H1 (cell line): ENCODE measurements at regions not wholly inside any gene's neighbourhood (a gene's known extent, or its start where the extent isn't known, plus 50 kb on each side); places are given as distances from the start of the nearest gene placed in this dataset.

Experiments
- CTCF ChIA-PET: fragments of 300-600 bp; sonication (Branson Sonifier 250); formaldehyde crosslinking; loops from one replicate; lab custom pipeline; 2021; ENCODE audit not compliant: partially characterized antibody; lab: Charles Lee
- POLR2A ChIA-PET: fragments of 300-600 bp; sonication (Branson Sonifier 250); formaldehyde crosslinking; loops from one replicate; lab custom pipeline; 2021; ENCODE audit warnings: inconsistent platforms; ENCODE audit not compliant: partially characterized antibody; lab: Charles Lee
- DNase-seq, 2 experiments: peaks; one replicate each; pipeline versions ENCODE4 v3.0.0 to v3.0.0-alpha.2; 2010 to 2022; ENCODE audit warnings: low spot score in 2 of 2, low read depth in 1 of 2, mixed read lengths in 1 of 2
- FAIRE-seq: peaks from 2 replicates; lab custom pipeline; 2011; peaks lifted over from hg19 to GRCh38; lab: Jason Lieb, UNC
- H2AFZ ChIP-seq: 2 replicates; pipeline ENCODE4 v1.8.1; 2012; ENCODE audit warnings: low read length, inconsistent platforms
- H2AK5ac ChIP-seq: 2 replicates; pipeline ENCODE4 v1.6.1; 2013; ENCODE audit warnings: low read depth, low read length
- H2BK120ac ChIP-seq: replicated peaks from 2 replicates; pipeline ENCODE3; 2013; ENCODE audit warnings: low read depth, low read length, inconsistent platforms
- H2BK12ac ChIP-seq: 2 replicates; pipeline ENCODE4 v1.6.1; 2013; ENCODE audit warnings: low read depth, low read length
- H2BK15ac ChIP-seq: 2 replicates; pipeline ENCODE4 v1.6.1; 2013; ENCODE audit warnings: low read length
- H2BK20ac ChIP-seq: 2 replicates; pipeline ENCODE4 v1.6.1; 2013; ENCODE audit warnings: low read length
- H2BK5ac ChIP-seq: 2 replicates; pipeline ENCODE4 v1.6.1; 2013; ENCODE audit warnings: low read depth, low read length
- H3K14ac ChIP-seq: 2 replicates; pipeline ENCODE4 v1.6.1; 2013; ENCODE audit warnings: inconsistent platforms; ENCODE audit not compliant: insufficient read length
- H3K18ac ChIP-seq: 2 replicates; pipeline ENCODE4 v1.6.1; 2013; ENCODE audit warnings: low read length; ENCODE audit errors: extremely low read depth
- H3K23ac ChIP-seq: 2 replicates; pipeline ENCODE4 v1.6.1; 2013; ENCODE audit warnings: inconsistent platforms; ENCODE audit not compliant: insufficient read length
- H3K23me2 ChIP-seq: 2 replicates; pipeline ENCODE4 v1.6.1; 2013; ENCODE audit warnings: low read depth, low read length
- H3K27ac ChIP-seq: 2 replicates; pipeline ENCODE4 v1.6.1; 2011; ENCODE audit warnings: low read depth, low read length, inconsistent platforms
- H3K27me3 ChIP-seq, 4 experiments: replicated peaks in 1 of 4; 1 replicate in 1 of 4; 2 replicates in 3 of 4; pipeline versions ENCODE4 v1.6.1 to v1.8.1; 2011 to 2013; ENCODE audit warnings: low read length in 3 of 4, mild to moderate bottlenecking in 3 of 4, inconsistent platforms in 2 of 4, mixed read lengths in 2 of 4, moderate library complexity in 1 of 4; ENCODE audit not compliant: control insufficient read depth in 3 of 4, insufficient read depth in 3 of 4; ENCODE audit errors: extremely low read depth in 1 of 4
- H3K36me3 ChIP-seq, 4 experiments: 2 replicates each; pipeline versions ENCODE4 v1.6.1 to v1.8.1; 2011 to 2013; ENCODE audit warnings: mild to moderate bottlenecking in 4 of 4, low read length in 3 of 4, moderate library complexity in 2 of 4, control low read depth in 1 of 4, inconsistent platforms in 1 of 4; ENCODE audit not compliant: insufficient read depth in 4 of 4, control insufficient read depth in 2 of 4
- H3K4ac ChIP-seq: replicated peaks from 2 replicates; pipeline ENCODE3; 2013; ENCODE audit warnings: low read length, low read depth, mixed read lengths, inconsistent platforms; ENCODE audit not compliant: insufficient read length
- H3K4me1 ChIP-seq, 4 experiments: replicated peaks in 1 of 4; 1 replicate in 1 of 4; 2 replicates in 3 of 4; pipeline versions ENCODE4 v1.6.1 to v1.8.1; 2011 to 2013; ENCODE audit warnings: low read length in 3 of 4, inconsistent platforms in 2 of 4, mixed read lengths in 1 of 4; ENCODE audit not compliant: insufficient read depth in 4 of 4, control insufficient read depth in 3 of 4
- H3K4me2 ChIP-seq, 2 experiments: 2 replicates each; pipeline versions ENCODE4 v1.6.1 to v1.8.1; 2011 to 2013; ENCODE audit warnings: low read depth in 2 of 2, low read length in 2 of 2, control low read depth in 1 of 2, inconsistent platforms in 1 of 2, mild to moderate bottlenecking in 1 of 2; ENCODE audit not compliant: insufficient read depth in 1 of 2
- H3K4me3 ChIP-seq, 4 experiments: fragments of 200-600, 300-600 bp in 1 of 4; sonication (generic), shearing (Covaris generic), sonication (Bioruptor Twin) in 1 of 4; 2 replicates each; pipeline versions ENCODE4 v1.5.1 to v1.8.1; 2011 to 2016; ENCODE audit warnings: low read length in 4 of 4, low read depth in 3 of 4, control low read depth in 2 of 4, inconsistent platforms in 2 of 4, mild to moderate bottlenecking in 2 of 4, mixed read lengths in 1 of 4, moderate library complexity in 1 of 4; ENCODE audit not compliant: insufficient read depth in 2 of 4; ENCODE audit errors: extremely low read depth in 1 of 4
- H3K56ac ChIP-seq: replicated peaks from 2 replicates; pipeline ENCODE3; 2013; ENCODE audit warnings: low read depth, mild to moderate bottlenecking, mixed read lengths, low read length, inconsistent platforms; ENCODE audit not compliant: insufficient read length
- H3K79me1 ChIP-seq: 2 replicates; pipeline ENCODE4 v1.6.1; 2013; ENCODE audit warnings: low read depth, low read length, control low read depth
- H3K79me2 ChIP-seq, 2 experiments: 2 replicates each; pipeline versions ENCODE4 v1.6.1 to v1.8.1; 2012 to 2013; ENCODE audit warnings: low read length in 2 of 2, mild to moderate bottlenecking in 2 of 2, inconsistent platforms in 1 of 2; ENCODE audit not compliant: insufficient read depth in 2 of 2, control insufficient read depth in 1 of 2
- H3K9ac ChIP-seq, 4 experiments: replicated peaks in 1 of 4; 1 replicate in 1 of 4; 2 replicates in 3 of 4; pipeline versions ENCODE4 v1.6.1 to v1.8.1; 2011 to 2013; ENCODE audit warnings: low read depth in 3 of 4, low read length in 3 of 4, control low read depth in 2 of 4, mild to moderate bottlenecking in 2 of 4, moderate library complexity in 2 of 4, inconsistent platforms in 1 of 4; ENCODE audit errors: extremely low read depth in 1 of 4
- H3K9me3 ChIP-seq, 2 experiments: 2 replicates each; pipeline versions ENCODE4 v1.6.1 to v1.8.1; 2012 to 2013; ENCODE audit warnings: mild to moderate bottlenecking in 2 of 2, moderate library complexity in 2 of 2, control low read depth in 1 of 2, inconsistent platforms in 1 of 2, low read depth in 1 of 2, low read length in 1 of 2, mixed read lengths in 1 of 2; ENCODE audit not compliant: insufficient read depth in 2 of 2
- H4K20me1 ChIP-seq, 2 experiments: replicated peaks in 1 of 2; 2 replicates each; pipeline versions ENCODE3 to v1.8.1; 2011 to 2013; ENCODE audit warnings: inconsistent platforms in 2 of 2, low read length in 2 of 2, mild to moderate bottlenecking in 1 of 2; ENCODE audit not compliant: insufficient read depth in 2 of 2, control insufficient read depth in 1 of 2
- H4K5ac ChIP-seq: 2 replicates; pipeline ENCODE4 v1.6.1; 2013; ENCODE audit warnings: low read length, low read depth, mixed read lengths, inconsistent platforms; ENCODE audit not compliant: insufficient read length
- H4K8ac ChIP-seq: 2 replicates; pipeline ENCODE4 v1.8.0; 2013; ENCODE audit warnings: mild to moderate bottlenecking, moderate library complexity, low read length, inconsistent platforms; ENCODE audit not compliant: insufficient read depth; ENCODE audit errors: extremely low read depth
- H4K91ac ChIP-seq: replicated peaks from 2 replicates; pipeline ENCODE3; 2013; ENCODE audit warnings: low read length, mixed read lengths, inconsistent platforms; ENCODE audit not compliant: insufficient read length
- BACH1 ChIP-seq: IDR thresholded peaks from 2 replicates; pipeline ENCODE4 v1.6.1; 2012; ENCODE audit warnings: low read length, improper control_type of control experiment
- CHD2 ChIP-seq: IDR thresholded peaks from 2 replicates; pipeline ENCODE4 v1.6.1; 2012; ENCODE audit warnings: low read length, improper control_type of control experiment
- CTBP2 ChIP-seq: IDR thresholded peaks from 2 replicates; pipeline ENCODE4 v1.7.0; 2011; ENCODE audit warnings: borderline replicate concordance, mild to moderate bottlenecking, moderate library complexity, mixed read lengths, low read length; ENCODE audit not compliant: insufficient read depth, insufficient read length
- EP300 ChIP-seq, 2 experiments: IDR thresholded peaks; 1 replicate in 1 of 2; 2 replicates in 1 of 2; pipeline ENCODE4 v1.6.1; 2011 to 2012; ENCODE audit warnings: low read depth in 2 of 2, low read length in 2 of 2, mild to moderate bottlenecking in 2 of 2, borderline replicate concordance in 1 of 2, inconsistent platforms in 1 of 2, moderate library complexity in 1 of 2
- EZH2 ChIP-seq: fragments of 200-600 bp; sonication (generic); IDR thresholded peaks from 2 replicates; pipeline ENCODE4 v1.7.1; 2012; ENCODE audit warnings: low read depth, mild to moderate bottlenecking, moderate library complexity, low read length, inconsistent platforms; ENCODE audit not compliant: severe bottlenecking
- JUN ChIP-seq: IDR thresholded peaks from 2 replicates; pipeline ENCODE4 v1.6.1; 2011; ENCODE audit warnings: low read depth, mild to moderate bottlenecking, improper control_type of control experiment, low read length
- MAFK ChIP-seq: IDR thresholded peaks from 2 replicates; pipeline ENCODE4 v1.6.1; 2012; ENCODE audit warnings: low read depth, mild to moderate bottlenecking, improper control_type of control experiment, low read length
- RNF2 ChIP-seq: fragments of 200-900, 300-1000 bp; sonication (generic); IDR thresholded peaks from 2 replicates; pipeline ENCODE4 v1.7.1; 2016; ENCODE audit warnings: borderline replicate concordance, low read depth, mild to moderate bottlenecking, antibody characterized with exemption, low read length; ENCODE audit not compliant: poor library complexity, severe bottlenecking; ENCODE audit errors: missing control alignments
- SAP30 ChIP-seq: fragments of 300-600 bp; sonication (generic); IDR thresholded peaks from 2 replicates; pipeline ENCODE4 v1.7.1; 2012; ENCODE audit warnings: low read length, moderate library complexity, mild to moderate bottlenecking, inconsistent platforms; ENCODE audit not compliant: insufficient read depth, insufficient replicate concordance
- TAF7 ChIP-seq: optimal IDR thresholded peaks from 2 replicates; pipeline ENCODE3; 2011; ENCODE audit warnings: low read depth, mild to moderate bottlenecking, inconsistent platforms, low read length, moderate library complexity, borderline replicate concordance
- ZNF274 ChIP-seq: IDR thresholded peaks from 2 replicates; pipeline ENCODE4 v1.7.0; 2012; ENCODE audit warnings: low read length, borderline replicate concordance; ENCODE audit errors: extremely low read depth
- WGBS, 2 experiments: shearing (Covaris generic) in 1 of 2; methylation state at CpG; one replicate each; pipeline versions ENCODE4 v1.1.6 to v1.1.7; 2013 to 2015; ENCODE audit warnings: low lambda C conversion rate in 2 of 2, mixed read lengths in 2 of 2, inconsistent platforms in 1 of 2, low coverage in 1 of 2, missing lambda C conversion rate in 1 of 2; ENCODE audit not compliant: insufficient replicate concordance in 2 of 2, insufficient coverage in 1 of 2, insufficient read length in 1 of 2; ENCODE audit errors: extremely low coverage in 1 of 2, missing lambda C conversion rate in 1 of 2; 5-methylcytosine and 5-hydroxymethylcytosine counted together
- TF ChIP-seq, protein P1 (sequence below): IDR thresholded peaks from 2 replicates; pipeline ENCODE4 v1.6.1; 2012; ENCODE audit warnings: low read length, inconsistent platforms

DNA sequence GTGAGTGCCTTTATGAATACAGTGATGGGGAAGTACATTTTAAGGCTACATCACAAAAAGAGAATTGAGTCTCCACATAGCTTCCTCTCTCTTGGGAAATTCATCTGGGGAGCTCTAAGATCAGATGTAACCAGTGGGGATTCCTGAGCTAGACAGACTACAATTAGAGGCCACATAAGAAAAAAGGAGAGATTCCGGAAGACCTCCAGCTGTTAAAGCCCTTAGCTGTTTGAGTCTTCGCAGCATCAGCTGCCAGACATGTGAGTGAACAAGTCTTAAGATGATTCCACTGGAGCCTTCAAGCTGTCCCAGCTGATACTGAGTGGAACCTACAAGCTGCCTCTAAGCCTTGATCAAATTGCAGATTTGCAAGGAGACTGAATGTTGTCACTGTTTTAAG is 448.5 kb downstream of the NXPH1 start:
- CTCF ChIA-PET = no interaction called here
- no peak overlapping the region for H3K18ac ChIP-seq
- no peak overlapping the region for H2BK5ac ChIP-seq
- POLR2A ChIA-PET = no interaction called here
- no peaks in the 10 kb centered on the region for H4K20me1 ChIP-seq
- H2BK20ac ChIP-seq = no peak overlapping the region
- H2AK5ac ChIP-seq = no peak overlapping the region
- H3K9ac ChIP-seq = no peak overlapping the region
- 78% methylated on average over 2 of the region's 2 CpGs; no CpG with 5 or more reads in 1 of the 2 experiments for WGBS, 2 experiments
- no peaks in the 10 kb centered on the region for H3K4me1 ChIP-seq
- H3K79me2 ChIP-seq = no peaks in the 10 kb centered on the region
- FAIRE-seq = no peak
- no peak overlapping the region for H3K4ac ChIP-seq
- H3K27me3 ChIP-seq = no peaks in the 10 kb centered on the region
- H3K79me1 ChIP-seq = no peaks in the 10 kb centered on the region
- H3K4me3 ChIP-seq = no peak overlapping the region
- no peak overlapping the region for H4K91ac ChIP-seq
- DNase-seq = no peak
- H3K23ac ChIP-seq = no peak overlapping the region
- no peak overlapping the region for H3K4me2 ChIP-seq
- no peak overlapping the region for H3K27ac ChIP-seq
- no peak overlapping the region for H3K56ac ChIP-seq
- no peak overlapping the region for H4K5ac ChIP-seq
- H4K8ac ChIP-seq = no peak overlapping the region
- no peak overlapping the region for H2BK15ac ChIP-seq
- H2BK12ac ChIP-seq = no peak overlapping the region
- no peak overlapping the region for H2BK120ac ChIP-seq
- H3K9me3 ChIP-seq = no peaks in the 10 kb centered on the region
- H3K14ac ChIP-seq = no peak overlapping the region
- no peaks in the 10 kb centered on the region for H3K23me2 ChIP-seq
- H2AFZ ChIP-seq = 0 out of 2 replicates have a peak overlapping the region, but pooled peaks have one; percentile 40
- H3K36me3 ChIP-seq = no peaks in the 10 kb centered on the region
- TF ChIP-seq CHD2 = no peak
- TF ChIP-seq RNF2 = no peak
- no peak for TF ChIP-seq MAFK
- no peak for TF ChIP-seq ZNF274
- TF ChIP-seq BACH1 = no peak
- TF ChIP-seq, protein P1, sequence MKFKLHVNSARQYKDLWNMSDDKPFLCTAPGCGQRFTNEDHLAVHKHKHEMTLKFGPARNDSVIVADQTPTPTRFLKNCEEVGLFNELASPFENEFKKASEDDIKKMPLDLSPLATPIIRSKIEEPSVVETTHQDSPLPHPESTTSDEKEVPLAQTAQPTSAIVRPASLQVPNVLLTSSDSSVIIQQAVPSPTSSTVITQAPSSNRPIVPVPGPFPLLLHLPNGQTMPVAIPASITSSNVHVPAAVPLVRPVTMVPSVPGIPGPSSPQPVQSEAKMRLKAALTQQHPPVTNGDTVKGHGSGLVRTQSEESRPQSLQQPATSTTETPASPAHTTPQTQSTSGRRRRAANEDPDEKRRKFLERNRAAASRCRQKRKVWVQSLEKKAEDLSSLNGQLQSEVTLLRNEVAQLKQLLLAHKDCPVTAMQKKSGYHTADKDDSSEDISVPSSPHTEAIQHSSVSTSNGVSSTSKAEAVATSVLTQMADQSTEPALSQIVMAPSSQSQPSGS = no peak
- TF ChIP-seq EP300 (IDR thresholded peaks at IDR 0.05; ENCODE audit: borderline replicate concordance in 1 of 2, low read depth in 2 of 2, low read length in 2 of 2) = no peak
- TF ChIP-seq JUN = no peak
- no peak for TF ChIP-seq CTBP2
- no peak for TF ChIP-seq SAP30
- no peak for TF ChIP-seq TAF7
- no peak for TF ChIP-seq EZH2
